ENCODE measurements at regions not wholly inside any gene's neighbourhood (a gene's known extent, or its start where the extent isn't known, plus 50 kb on each side); places are given as distances from the start of the nearest gene placed in this dataset.

GRCh38 chr5:35393901-35394300 lies 163.6 kb upstream of the PRLR start:
- FAIRE-seq (no peak), ATAC-seq (no peak), DNase-seq (ENCODE audit: low spot score) (no peak)
- no peaks in the 10 kb centered on the region for H4K20me1 ChIP-seq (ENCODE audit: insufficient read depth, low read length)
- no peaks in the 10 kb centered on the region for H3K79me2 ChIP-seq (ENCODE audit: insufficient read depth, low read length)
- no peak overlapping the region for H3K4me2 ChIP-seq (ENCODE audit: low read depth, low read length)
- WGBS (ENCODE audit: low lambda C conversion rate) = 70% methylated on average over 4 of the region's 4 CpGs
- ChIA-PET CTCF (ENCODE audit: low intra/inter-chr PET ratio, low total read pairs) (no interaction called here), POLR2A (no interaction called here)
- no peak overlapping the region for H2AFZ ChIP-seq (ENCODE audit: low read length)
- no peak overlapping the region for H3K4me3 ChIP-seq (replicated peaks in 1 of 3; ENCODE audit: insufficient read depth in 1 of 3, low read depth in 2 of 3, low read length in 3 of 3)
- H3K4me1 ChIP-seq (ENCODE audit: insufficient read depth, low read length) = no peaks in the 10 kb centered on the region
- H3K9ac ChIP-seq (ENCODE audit: insufficient read depth, low read depth, low read length) = no peak overlapping the region
- in situ Hi-C loops (cut with HindIII; ENCODE audit: extremely low pct_ligation_motif_present, low pct_unique_long_range_greater_than_20kb) (no loop called here), intact Hi-C loops (cut with micrococcal nuclease; ENCODE audit: unreplicated experiment) (no loop called here)
- TF ChIP-seq YEATS2 (CRISPR knock-in tag; IDR thresholded peaks at IDR 0.05; ENCODE audit: borderline replicate concordance) (no peak), REL (CRISPR knock-in tag; conservative IDR thresholded peaks at IDR 0.05) (no peak)
- H3K27me3 ChIP-seq (ENCODE audit: control insufficient read depth in 1 of 2, insufficient read depth in 2 of 2, low read length in 2 of 2) = no peaks in the 10 kb centered on the region
- H3K36me3 ChIP-seq (replicated peaks in 1 of 2; ENCODE audit: control insufficient read depth in 1 of 2, insufficient read depth in 2 of 2, low read length in 2 of 2) = no peaks in the 10 kb centered on the region
- no TSS peak for BruUV-seq (replicated peaks)
- H3K9me3 ChIP-seq (ENCODE audit: low read length) = no peaks in the 10 kb centered on the region
- no peak overlapping the region for H3K27ac ChIP-seq (ENCODE audit: extremely low read length, insufficient read depth, low read length)

GRCh38 chr5:35384658-35385057 lies 154.4 kb upstream of the PRLR start:
- H3K4me1 ChIP-seq (ENCODE audit: insufficient read depth, low read length) = no peaks in the 10 kb centered on the region
- FAIRE-seq = no peak
- ATAC-seq = no peak
- no peak overlapping the region for H3K27ac ChIP-seq (ENCODE audit: extremely low read length, insufficient read depth, low read length)
- H3K36me3 ChIP-seq (replicated peaks in 1 of 2; ENCODE audit: control insufficient read depth in 1 of 2, insufficient read depth in 2 of 2, low read length in 2 of 2) = no peaks in the 10 kb centered on the region
- intact Hi-C loops (cut with micrococcal nuclease; ENCODE audit: unreplicated experiment) (no loop called here), in situ Hi-C loops (cut with HindIII; ENCODE audit: extremely low pct_ligation_motif_present, low pct_unique_long_range_greater_than_20kb) (no loop called here)
- CTCF ChIA-PET (ENCODE audit: low intra/inter-chr PET ratio, low total read pairs) = no interaction called here
- no peak overlapping the region for H3K4me2 ChIP-seq (ENCODE audit: low read depth, low read length)
- no peaks in the 10 kb centered on the region for H3K79me2 ChIP-seq (ENCODE audit: insufficient read depth, low read length)
- no peak overlapping the region for H3K4me3 ChIP-seq (replicated peaks in 1 of 3; ENCODE audit: insufficient read depth in 1 of 3, low read depth in 2 of 3, low read length in 3 of 3)
- no peaks in the 10 kb centered on the region for H4K20me1 ChIP-seq (ENCODE audit: insufficient read depth, low read length)
- BruUV-seq (replicated peaks) = no TSS peak
- no CpG with 5 or more reads among the region's 2 CpGs for WGBS (ENCODE audit: low lambda C conversion rate)
- no peak for DNase-seq (ENCODE audit: low spot score)
- no peaks in the 10 kb centered on the region; a peak in 1 of 5 replicates for H3K27me3 ChIP-seq (ENCODE audit: control insufficient read depth in 1 of 2, insufficient read depth in 2 of 2, low read length in 2 of 2)
- H2AFZ ChIP-seq (ENCODE audit: low read length) = no peak overlapping the region
- POLR2A ChIA-PET = no interaction called here
- no peak overlapping the region for H3K9ac ChIP-seq (ENCODE audit: insufficient read depth, low read depth, low read length)
- TF ChIP-seq FOXK1 (CRISPR knock-in tag; IDR thresholded peaks at IDR 0.05; ENCODE audit: borderline replicate concordance, low read depth) (no peak), NBN (conservative IDR thresholded peaks at IDR 0.05) (no peak)
- H3K9me3 ChIP-seq (ENCODE audit: low read length) = no peaks in the 10 kb centered on the region

Data from HepG2 (cell line).